CD4-positive, alpha-beta memory T cell (primary cell): ENCODE measurements at regions not wholly inside any gene's neighbourhood (a gene's known extent, or its start where the extent isn't known, plus 50 kb on each side); places are given as distances from the start of the nearest gene placed in this dataset.

ENCODE experiments used
- CTCF ChIA-PET: fragments of 350-600 bp; sonication (Branson Sonifier 250); formaldehyde crosslinking; loops from one replicate; lab custom pipeline; 2021; ENCODE audit warnings: inconsistent platforms; ENCODE audit not compliant: partially characterized antibody; lab: Charles Lee
- POLR2A ChIA-PET: fragments of 350-600 bp; sonication (Branson Sonifier 250); formaldehyde crosslinking; loops from one replicate; lab custom pipeline; 2021; ENCODE audit not compliant: partially characterized antibody; lab: Charles Lee
- DNase-seq, 5 donors: peaks; one replicate each; pipeline versions ENCODE4 v3.0.0 to v3.0.0-alpha.2; 2020 to 2022; ENCODE audit warnings: mixed read lengths in 1 of 5
- H3K27ac ChIP-seq: one replicate; pipeline ENCODE4 v1.7.0; 2013; ENCODE audit warnings: low read depth, low read length
- H3K27me3 ChIP-seq: 2 replicates; pipeline ENCODE4 v1.7.0; 2013; ENCODE audit warnings: mild to moderate bottlenecking, low read length, moderate library complexity; ENCODE audit not compliant: insufficient read depth
- H3K36me3 ChIP-seq: 2 replicates; pipeline ENCODE4 v1.7.0; 2013; ENCODE audit warnings: mild to moderate bottlenecking, low read length, moderate library complexity; ENCODE audit not compliant: insufficient read depth
- H3K4me1 ChIP-seq: 2 replicates; pipeline ENCODE4 v1.7.0; 2013; ENCODE audit warnings: mild to moderate bottlenecking, low read length, moderate library complexity; ENCODE audit not compliant: insufficient read depth
- H3K4me3 ChIP-seq, 2 donors: one replicate each; pipeline ENCODE4 v1.7.0; 2013; ENCODE audit warnings: low read length in 2 of 2, mild to moderate bottlenecking in 1 of 2
- H3K9me3 ChIP-seq, 2 donors: one replicate each; pipeline ENCODE4 v1.7.0; 2013; ENCODE audit warnings: low read length in 2 of 2, control low read depth in 1 of 2; ENCODE audit not compliant: control insufficient read depth in 1 of 2
- H3K27ac Mint-ChIP-seq, 7 donors: one replicate each; pipeline ENCODE4 v1.8.0; 2020 to 2021; ENCODE audit warnings: mixed read lengths in 7 of 7, mild to moderate bottlenecking in 6 of 7, inconsistent platforms in 3 of 7, moderate library complexity in 3 of 7
- H3K27me3 Mint-ChIP-seq, 2 donors: one replicate each; pipeline ENCODE4 v1.8.0; 2020 to 2021; ENCODE audit warnings: mixed read lengths in 2 of 2
- H3K36me3 Mint-ChIP-seq, 2 donors: one replicate each; pipeline ENCODE4 v1.8.0; 2020 to 2021; ENCODE audit warnings: mixed read lengths in 2 of 2, inconsistent platforms in 1 of 2, mild to moderate bottlenecking in 1 of 2
- H3K4me1 Mint-ChIP-seq, 4 donors: one replicate each; pipeline ENCODE4 v1.8.0; 2020 to 2021; ENCODE audit warnings: mixed read lengths in 4 of 4, mild to moderate bottlenecking in 1 of 4
- H3K4me3 Mint-ChIP-seq, 8 donors: one replicate each; pipeline ENCODE4 v1.8.0; 2020 to 2021; ENCODE audit warnings: mixed read lengths in 8 of 8, mild to moderate bottlenecking in 7 of 8, moderate library complexity in 6 of 8, inconsistent platforms in 3 of 8
- H3K9me3 Mint-ChIP-seq, 8 donors: one replicate each; pipeline ENCODE4 v1.8.0; 2020 to 2021; ENCODE audit warnings: mixed read lengths in 8 of 8, mild to moderate bottlenecking in 5 of 8, inconsistent platforms in 3 of 8, moderate library complexity in 1 of 8
- intact Hi-C: fragments of 100-400 bp; cut with micrococcal nuclease; formaldehyde crosslinking; loops from one replicate; pipeline ENCODE4 v1.15.1; 2023

DNA sequence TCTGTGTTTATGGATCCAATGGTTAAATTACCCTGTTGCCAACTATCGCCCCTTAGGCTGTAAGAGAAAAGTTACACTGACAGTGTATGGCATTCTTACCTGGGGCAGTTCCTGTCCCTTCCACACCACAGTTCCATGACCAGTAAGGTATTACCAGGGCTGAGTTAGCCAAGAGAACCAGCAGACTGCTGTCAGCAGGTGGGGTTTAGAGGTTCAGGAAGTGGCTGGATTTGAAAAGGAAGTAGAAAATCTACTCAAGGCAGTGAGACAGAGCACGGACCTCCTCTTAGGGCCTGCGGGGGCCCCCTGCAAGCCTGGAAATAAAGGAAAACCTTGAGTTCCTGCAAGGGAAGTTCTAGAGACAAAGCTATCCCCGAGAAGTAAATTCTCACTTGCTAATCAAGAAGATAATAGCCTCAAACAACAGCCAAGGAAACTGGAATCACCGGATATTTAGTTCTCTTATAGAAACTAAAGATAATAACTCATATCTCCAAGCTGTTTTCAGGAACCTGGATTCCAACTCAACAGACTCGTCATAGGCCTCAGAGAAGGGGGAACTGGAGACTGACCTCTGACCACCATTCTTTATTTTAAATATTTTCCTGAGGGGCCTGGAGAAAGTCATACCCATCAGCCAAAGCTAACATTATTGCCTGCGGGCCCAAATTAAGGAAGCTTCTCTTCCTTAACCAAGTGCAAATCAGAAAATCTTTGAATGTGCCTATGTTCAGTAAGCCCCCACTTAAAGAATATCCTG, 161.7 kb downstream of the ANXA2 start:
- Histone ChIP-seq H3K36me3 (no peaks in the 10 kb centered on the region), H3K4me3 (no peak overlapping the region), H3K27me3 (no peaks in the 10 kb centered on the region), H3K9me3 (no peaks in the 10 kb centered on the region), H3K4me1 (peaks cover 11% of the 10 kb centered on the region), H3K27ac (no peak overlapping the region)
- no peak for DNase-seq
- ChIA-PET CTCF (no interaction called here), POLR2A (no interaction called here)
- Mint-ChIP-seq H3K36me3 (no peaks in the 10 kb centered on the region), H3K4me3 (peak overlapping the region in 1 of 8 donors; percentile 5), H3K27me3 (peaks cover 17 to 39% of the 10 kb centered on the region in 2 donors), H3K4me1 (peaks cover 3 to 8% (median 6%) of the 10 kb centered on the region in 4 donors), H3K27ac (no peak overlapping the region), H3K9me3 (peaks cover 0 to 12% (median 2%) of the 10 kb centered on the region in 8 donors)
- intact Hi-C loops, result no loop called here

DNA sequence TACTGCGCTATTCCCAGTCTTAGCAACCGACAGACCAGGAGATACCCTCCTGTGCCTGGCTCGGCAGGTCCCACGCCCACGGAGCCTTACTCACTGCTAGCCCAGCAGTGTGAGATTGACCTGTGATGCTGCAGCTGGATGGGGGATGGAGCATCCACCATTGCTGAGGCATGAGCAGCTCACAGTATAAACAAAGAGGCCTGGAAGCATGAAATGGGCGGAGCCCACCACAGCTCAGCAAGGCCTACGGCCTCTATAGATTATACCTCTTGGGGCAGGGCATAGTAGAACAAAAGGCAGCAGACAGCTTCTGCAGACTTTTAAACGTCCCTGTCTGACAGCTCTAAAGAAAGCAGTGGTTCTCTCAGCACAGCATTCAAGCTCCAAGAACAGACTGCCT, 160.3 kb downstream of the ANXA2 start:
- no peaks in the 10 kb centered on the region for H3K27me3 ChIP-seq
- no peaks in the 10 kb centered on the region for H3K36me3 ChIP-seq
- Mint-ChIP-seq H3K27me3 (peaks cover 23 to 37% of the 10 kb centered on the region in 2 donors), H3K4me1 (peaks cover 3 to 8% (median 6%) of the 10 kb centered on the region in 4 donors), H3K4me3 (no peak overlapping the region), H3K36me3 (no peaks in the 10 kb centered on the region), H3K27ac (no peak overlapping the region), H3K9me3 (peaks cover 0 to 17% (median 2%) of the 10 kb centered on the region in 8 donors)
- DNase-seq, result no peak
- H3K4me3 ChIP-seq, result no peak overlapping the region
- peaks cover 11% of the 10 kb centered on the region for H3K4me1 ChIP-seq
- POLR2A ChIA-PET, result no interaction called here
- intact Hi-C loops, result no loop called here
- CTCF ChIA-PET, result no interaction called here
- no peak overlapping the region for H3K27ac ChIP-seq
- H3K9me3 ChIP-seq, result no peaks in the 10 kb centered on the region

GRCh38 chr15:60243769-60244168, 154.0 kb downstream of the ANXA2 start:
- H3K36me3 ChIP-seq, result no peaks in the 10 kb centered on the region
- Mint-ChIP-seq H3K27ac (no peak overlapping the region), H3K36me3 (no peaks in the 10 kb centered on the region), H3K9me3 (peaks cover 0 to 17% (median 0%) of the 10 kb centered on the region in 8 donors), H3K27me3 (peaks cover 23 to 28% of the 10 kb centered on the region in 2 donors), H3K4me1 (no peaks in the 10 kb centered on the region), H3K4me3 (no peak overlapping the region)
- intact Hi-C loops, result no loop called here
- no peaks in the 10 kb centered on the region for H3K9me3 ChIP-seq
- ChIA-PET CTCF (no interaction called here), POLR2A (no interaction called here)
- DNase-seq, result no peak
- H3K27me3 ChIP-seq, result no peaks in the 10 kb centered on the region
- H3K27ac ChIP-seq, result no peak overlapping the region
- H3K4me1 ChIP-seq, result no peaks in the 10 kb centered on the region
- H3K4me3 ChIP-seq, result no peak overlapping the region

- Histone ChIP-seq H3K27me3 (no peaks in the 10 kb centered on the region), H3K36me3 (no peaks in the 10 kb centered on the region), H3K27ac (no peak overlapping the region), H3K9me3 (no peaks in the 10 kb centered on the region), H3K4me1 (no peaks in the 10 kb centered on the region), H3K4me3 (no peak overlapping the region)
- H3K9me3 Mint-ChIP-seq, result peaks cover 0 to 12% (median 0%) of the 10 kb centered on the region in 8 donors
- no peak overlapping the region for H3K27ac Mint-ChIP-seq
- DNase-seq, result no peak
- POLR2A ChIA-PET, result no interaction called here
- intact Hi-C loops, result no loop called here
- no peak overlapping the region for H3K4me3 Mint-ChIP-seq
- H3K27me3 Mint-ChIP-seq, result peaks cover 19 to 25% of the 10 kb centered on the region in 2 donors
- H3K4me1 Mint-ChIP-seq, result no peaks in the 10 kb centered on the region
- CTCF ChIA-PET, result no interaction called here
- H3K36me3 Mint-ChIP-seq, result no peaks in the 10 kb centered on the region
Measured at GRCh38 chr15:60244813-60245212, 153.0 kb downstream of the ANXA2 start.

GRCh38 chr15:60250316-60250715, 147.5 kb downstream of the ANXA2 start:
- Mint-ChIP-seq H3K36me3 (no peaks in the 10 kb centered on the region), H3K4me3 (no peak overlapping the region), H3K27ac (no peak overlapping the region), H3K9me3 (no peaks in the 10 kb centered on the region), H3K4me1 (no peaks in the 10 kb centered on the region), H3K27me3 (peaks cover 20 to 32% of the 10 kb centered on the region in 2 donors)
- Histone ChIP-seq H3K36me3 (no peaks in the 10 kb centered on the region), H3K27me3 (no peaks in the 10 kb centered on the region), H3K4me3 (no peak overlapping the region), H3K9me3 (no peaks in the 10 kb centered on the region), H3K4me1 (no peaks in the 10 kb centered on the region), H3K27ac (no peak overlapping the region)
- no peak for DNase-seq
- intact Hi-C loops, result no loop called here
- POLR2A ChIA-PET, result no interaction called here
- CTCF ChIA-PET, result no interaction called here

DNA sequence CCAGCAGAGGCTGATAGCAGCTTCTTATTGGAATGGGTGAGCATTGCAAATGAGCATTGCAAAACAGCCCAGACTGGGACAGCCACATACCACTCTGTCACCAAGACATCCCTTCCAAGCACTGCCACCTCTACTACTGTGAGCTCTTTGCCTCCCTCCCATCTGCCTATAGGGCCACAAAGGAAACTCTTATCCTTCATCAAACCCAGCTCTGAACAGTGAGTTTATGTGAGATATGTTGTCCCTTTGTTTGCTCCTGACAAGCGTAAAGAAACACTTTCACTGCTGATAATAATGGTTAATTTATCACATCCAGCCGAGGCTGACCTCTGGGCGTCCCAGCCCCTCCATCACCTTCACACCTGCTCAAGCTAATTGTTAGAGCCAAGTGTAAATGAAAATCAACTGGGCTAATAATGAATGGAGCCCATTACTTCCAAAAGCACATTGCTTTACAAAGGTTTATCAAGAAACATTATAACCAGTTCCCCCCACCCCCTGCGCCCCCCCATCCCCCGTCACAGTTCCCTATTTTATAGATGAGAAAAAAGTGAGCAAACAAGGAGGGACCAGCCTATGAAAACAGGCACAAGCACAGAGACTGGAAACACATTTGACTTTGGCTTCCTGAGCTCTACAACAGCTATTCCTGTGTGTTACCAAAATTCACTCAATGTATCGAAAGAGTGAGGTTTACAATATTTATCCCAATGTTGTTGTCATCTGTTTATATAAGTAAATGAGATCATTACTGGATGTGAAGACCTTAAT, 146.3 kb downstream of the ANXA2 start:
- intact Hi-C loops, result no loop called here
- Mint-ChIP-seq H3K4me3 (no peak overlapping the region), H3K4me1 (no peaks in the 10 kb centered on the region), H3K27ac (peak overlapping the region in 1 of 7 donors; percentile 16), H3K36me3 (no peaks in the 10 kb centered on the region), H3K27me3 (peaks cover 17 to 33% of the 10 kb centered on the region in 2 donors), H3K9me3 (no peaks in the 10 kb centered on the region)
- Histone ChIP-seq H3K27me3 (no peaks in the 10 kb centered on the region), H3K36me3 (no peaks in the 10 kb centered on the region), H3K4me1 (no peaks in the 10 kb centered on the region), H3K27ac (no peak overlapping the region), H3K9me3 (no peaks in the 10 kb centered on the region), H3K4me3 (no peak overlapping the region)
- no peak for DNase-seq
- ChIA-PET POLR2A (no interaction called here), CTCF (no interaction called here)

DNA sequence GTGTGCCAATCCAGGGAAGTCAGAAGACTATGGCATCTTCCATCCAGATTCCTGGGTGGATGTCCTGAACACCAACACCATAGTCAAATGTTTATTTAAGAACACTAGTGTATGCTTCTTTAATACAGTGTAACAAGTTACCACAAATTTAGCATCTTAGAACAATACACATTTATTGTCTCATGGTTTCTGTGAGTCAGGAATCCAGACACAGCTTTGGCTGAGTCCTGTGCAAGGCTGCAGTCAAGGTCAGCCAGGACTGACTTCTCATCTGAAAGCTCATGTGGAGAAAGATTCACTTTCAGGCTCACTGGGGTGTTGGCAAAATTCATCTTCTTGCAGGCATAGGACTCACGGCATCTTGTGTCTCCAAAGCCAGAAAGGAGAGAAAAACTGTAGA, 143.4 kb downstream of the ANXA2 start:
- ChIA-PET POLR2A (no interaction called here), CTCF (no interaction called here)
- no peak overlapping the region for H3K27ac Mint-ChIP-seq
- H3K4me1 ChIP-seq, result no peaks in the 10 kb centered on the region
- H3K9me3 ChIP-seq, result no peaks in the 10 kb centered on the region
- peaks cover 18 to 34% of the 10 kb centered on the region in 2 donors for H3K27me3 Mint-ChIP-seq
- no peaks in the 10 kb centered on the region for H3K27me3 ChIP-seq
- DNase-seq, result no peak
- no peak overlapping the region for H3K27ac ChIP-seq
- H3K9me3 Mint-ChIP-seq, result no peaks in the 10 kb centered on the region
- intact Hi-C loops, result no loop called here
- H3K36me3 ChIP-seq, result no peaks in the 10 kb centered on the region
- H3K36me3 Mint-ChIP-seq, result no peaks in the 10 kb centered on the region
- H3K4me3 Mint-ChIP-seq, result no peak overlapping the region
- H3K4me1 Mint-ChIP-seq, result no peaks in the 10 kb centered on the region
- no peak overlapping the region for H3K4me3 ChIP-seq
